H9 (cell line): ENCODE measurements at regions not wholly inside any gene's neighbourhood (a gene's known extent, or its start where the extent isn't known, plus 50 kb on each side); places are given as distances from the start of the nearest gene placed in this dataset.

ENCODE experiments used
- DNase-seq: peaks from one replicate; pipeline ENCODE4 v3.0.0-alpha.2; 2017
- H2AFZ ChIP-seq: one replicate; pipeline ENCODE4 v1.6.1; 2013; ENCODE audit warnings: mild to moderate bottlenecking, low read length, control low read depth, moderate library complexity
- H2AK5ac ChIP-seq: 2 replicates; pipeline ENCODE4 v1.6.1; 2013; ENCODE audit warnings: low read length, control low read depth, mixed read lengths; ENCODE audit not compliant: insufficient read length
- H2BK120ac ChIP-seq: one replicate; pipeline ENCODE4 v1.6.1; 2013; ENCODE audit warnings: low read depth, mild to moderate bottlenecking, low read length, control low read depth, inconsistent platforms; ENCODE audit not compliant: poor library complexity, severe bottlenecking
- H2BK12ac ChIP-seq: 2 replicates; pipeline ENCODE4 v1.6.1; 2013; ENCODE audit warnings: low read length, control low read depth, mixed read lengths, low read depth; ENCODE audit not compliant: insufficient read length
- H2BK15ac ChIP-seq: 2 replicates; pipeline ENCODE4 v1.6.1; 2013; ENCODE audit warnings: low read depth, low read length, control low read depth
- H2BK20ac ChIP-seq: one replicate; pipeline ENCODE4 v1.6.1; 2013; ENCODE audit warnings: low read depth, mild to moderate bottlenecking, low read length, control low read depth, inconsistent platforms; ENCODE audit not compliant: poor library complexity, severe bottlenecking
- H2BK5ac ChIP-seq: 2 replicates; pipeline ENCODE4 v1.6.1; 2013; ENCODE audit warnings: low read length, control low read depth, mixed read lengths; ENCODE audit not compliant: insufficient read length
- H3K14ac ChIP-seq: 2 replicates; pipeline ENCODE4 v1.6.1; 2013; ENCODE audit warnings: low read length, control low read depth; ENCODE audit not compliant: insufficient read depth
- H3K18ac ChIP-seq: 2 replicates; pipeline ENCODE4 v1.6.1; 2013; ENCODE audit warnings: low read depth, mild to moderate bottlenecking, mixed read lengths, low read length, control low read depth; ENCODE audit not compliant: insufficient read length
- H3K23ac ChIP-seq: 2 replicates; pipeline ENCODE4 v1.6.1; 2013; ENCODE audit warnings: low read length, control low read depth, mixed read lengths, low read depth; ENCODE audit not compliant: insufficient read length
- H3K23me2 ChIP-seq: 2 replicates; pipeline ENCODE4 v1.6.1; 2013; ENCODE audit warnings: low read depth, mild to moderate bottlenecking, mixed read lengths, low read length, control low read depth; ENCODE audit not compliant: insufficient read length, poor library complexity, severe bottlenecking
- H3K27ac ChIP-seq: 2 replicates; pipeline ENCODE4 v1.5.1; 2013; ENCODE audit warnings: low read length, control low read depth, mixed read lengths, low read depth; ENCODE audit not compliant: insufficient read length
- H3K27me3 ChIP-seq: 2 replicates; pipeline ENCODE4 v1.6.1; 2013; ENCODE audit warnings: low read length, control low read depth, inconsistent platforms; ENCODE audit not compliant: insufficient read depth
- H3K4ac ChIP-seq: 2 replicates; pipeline ENCODE4 v1.6.1; 2013; ENCODE audit warnings: low read depth, mild to moderate bottlenecking, control low read depth, inconsistent platforms, low read length, moderate library complexity
- H3K4me1 ChIP-seq: 2 replicates; pipeline ENCODE4 v1.6.1; 2013; ENCODE audit warnings: low read length, control low read depth, inconsistent platforms; ENCODE audit not compliant: insufficient read depth
- H3K4me2 ChIP-seq: 2 replicates; pipeline ENCODE4 v1.6.1; 2013; ENCODE audit warnings: low read length, control low read depth, mixed read lengths; ENCODE audit not compliant: insufficient read length, insufficient read depth
- H3K56ac ChIP-seq: 2 replicates; pipeline ENCODE4 v1.6.1; 2013; ENCODE audit warnings: low read depth, mild to moderate bottlenecking, mixed read lengths, low read length, control low read depth; ENCODE audit not compliant: insufficient read length
- H3K79me1 ChIP-seq: 2 replicates; pipeline ENCODE4 v1.6.1; 2013; ENCODE audit warnings: low read depth, mild to moderate bottlenecking, moderate library complexity, low read length, control low read depth, inconsistent platforms; ENCODE audit not compliant: insufficient read depth, poor library complexity, severe bottlenecking
- H3K79me2 ChIP-seq: 2 replicates; pipeline ENCODE4 v1.6.1; 2013; ENCODE audit warnings: low read length, control low read depth, inconsistent platforms; ENCODE audit not compliant: insufficient read depth
- H3K9ac ChIP-seq: 2 replicates; pipeline ENCODE4 v1.6.1; 2013; ENCODE audit warnings: low read length, control low read depth, mixed read lengths; ENCODE audit not compliant: insufficient read length; ENCODE audit errors: extremely low read depth
- H3K9me3 ChIP-seq: one replicate; pipeline ENCODE4 v1.6.1; 2013; ENCODE audit warnings: low read depth, low read length, inconsistent platforms; ENCODE audit not compliant: control insufficient read depth
- H3T11ph ChIP-seq: one replicate; pipeline ENCODE4 v1.6.1; 2013; ENCODE audit warnings: mild to moderate bottlenecking, low read length, control low read depth, inconsistent platforms
- H4K20me1 ChIP-seq: one replicate; pipeline ENCODE4 v1.6.1; 2013; ENCODE audit not compliant: control insufficient read depth, insufficient read length, insufficient read depth
- H4K5ac ChIP-seq: 2 replicates; pipeline ENCODE4 v1.6.1; 2013; ENCODE audit warnings: low read depth, mild to moderate bottlenecking, mixed read lengths, low read length, control low read depth; ENCODE audit not compliant: insufficient read length
- H4K8ac ChIP-seq: replicated peaks from 2 replicates; pipeline ENCODE4 v1.6.1; 2013; ENCODE audit warnings: low read length, control low read depth, mixed read lengths, low read depth; ENCODE audit not compliant: insufficient read length
- H4K91ac ChIP-seq: 2 replicates; pipeline ENCODE4 v1.6.1; 2013; ENCODE audit warnings: low read depth, mild to moderate bottlenecking, moderate library complexity, mixed read lengths, low read length, control low read depth; ENCODE audit not compliant: insufficient read length
- H3K27ac Mint-ChIP-seq, 3 experiments: 2 replicates in 2 of 3; 3 replicates in 1 of 3; pipeline ENCODE4 v1.8.0; 2020 to 2021; ENCODE audit warnings: mixed read lengths in 3 of 3, mild to moderate bottlenecking in 1 of 3, moderate library complexity in 1 of 3
- H3K27me3 Mint-ChIP-seq: 2 replicates; pipeline ENCODE4 v1.8.0; 2021; ENCODE audit warnings: low read depth, mild to moderate bottlenecking, moderate library complexity, mixed read lengths
- H3K36me3 Mint-ChIP-seq, 3 experiments: 2 replicates in 2 of 3; 3 replicates in 1 of 3; pipeline ENCODE4 v1.8.0; 2020 to 2021; ENCODE audit warnings: low read depth in 3 of 3, mixed read lengths in 3 of 3; ENCODE audit not compliant: insufficient read depth in 1 of 3
- H3K4me1 Mint-ChIP-seq, 2 experiments: 2 replicates each; pipeline ENCODE4 v1.8.0; 2020; ENCODE audit warnings: mixed read lengths in 2 of 2
- H3K4me3 Mint-ChIP-seq, 2 experiments: 2 replicates in 1 of 2; 3 replicates in 1 of 2; pipeline ENCODE4 v1.8.0; 2020 to 2021; ENCODE audit warnings: mild to moderate bottlenecking in 2 of 2, mixed read lengths in 2 of 2, moderate library complexity in 1 of 2
- H3K9me3 Mint-ChIP-seq, 2 experiments: 2 replicates in 1 of 2; 3 replicates in 1 of 2; pipeline ENCODE4 v1.8.0; 2020; ENCODE audit warnings: mild to moderate bottlenecking in 2 of 2, mixed read lengths in 2 of 2, moderate library complexity in 1 of 2
- WGBS: extraction: QIAGEN DNeasy Blood & Tissue Kit; methylation state at CpG from one replicate; pipeline ENCODE4 v1.1.7; 2013; ENCODE audit warnings: missing lambda C conversion rate, low lambda C conversion rate, mixed read lengths; ENCODE audit not compliant: insufficient read length; ENCODE audit errors: extremely low coverage; 5-methylcytosine and 5-hydroxymethylcytosine counted together
- TF ChIP-seq, protein P1 (sequence below): fragments of 200-600 bp; sonication (generic); conservative IDR thresholded peaks from 3 replicates; pipeline ENCODE4 v1.8.0; 2021; ENCODE audit warnings: antibody characterized with exemption, mild to moderate bottlenecking

DNA sequence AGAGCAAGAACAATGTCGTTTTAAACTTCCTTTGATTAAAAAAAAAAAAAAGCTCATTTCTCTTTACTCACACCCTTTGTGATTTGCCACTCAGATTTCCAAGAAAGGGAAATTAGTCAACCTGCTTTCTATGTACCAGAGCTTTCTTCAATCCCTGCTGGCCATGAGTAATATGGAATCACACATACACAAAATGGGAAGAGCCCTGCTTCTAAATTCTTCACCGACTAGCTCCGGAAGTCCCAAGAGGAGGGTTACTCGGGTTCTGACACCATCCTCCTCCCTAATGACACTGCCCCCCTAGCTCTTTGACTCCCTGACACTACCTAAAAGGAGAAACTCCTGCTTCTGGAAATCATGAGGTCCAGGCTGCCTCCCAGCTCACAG is 81.8 kb upstream of the SFMBT2 start:
- Histone ChIP-seq H3T11ph (no peak overlapping the region), H3K79me2 (no peaks in the 10 kb centered on the region), H3K79me1 (no peaks in the 10 kb centered on the region), H3K9ac (no peak overlapping the region), H3K18ac (no peak overlapping the region), H3K14ac (no peak overlapping the region), H2BK5ac (no peak overlapping the region), H4K20me1 (no peaks in the 10 kb centered on the region), H3K27ac (no peak overlapping the region), H2AFZ (no peak overlapping the region), H2BK120ac (no peak overlapping the region), H4K5ac (no peak overlapping the region), H3K23me2 (no peaks in the 10 kb centered on the region), H3K27me3 (no peaks in the 10 kb centered on the region), H3K4me1 (no peaks in the 10 kb centered on the region), H3K23ac (no peak overlapping the region), H2AK5ac (no peak overlapping the region), H2BK20ac (no peak overlapping the region), H4K8ac (no peak overlapping the region), H2BK12ac (no peak overlapping the region), H4K91ac (no peak overlapping the region), H3K4ac (no peak overlapping the region), H3K56ac (no peak overlapping the region), H3K4me2 (no peak overlapping the region), H3K9me3 (no peaks in the 10 kb centered on the region), H2BK15ac (no peak overlapping the region)
- H3K4me1 Mint-ChIP-seq, result peaks cover 19 to 27% of the 10 kb centered on the region in 2 experiments
- no CpG with 5 or more reads among the region's 4 CpGs for whole genome bisulfite sequencing
- TF ChIP-seq, protein P1, sequence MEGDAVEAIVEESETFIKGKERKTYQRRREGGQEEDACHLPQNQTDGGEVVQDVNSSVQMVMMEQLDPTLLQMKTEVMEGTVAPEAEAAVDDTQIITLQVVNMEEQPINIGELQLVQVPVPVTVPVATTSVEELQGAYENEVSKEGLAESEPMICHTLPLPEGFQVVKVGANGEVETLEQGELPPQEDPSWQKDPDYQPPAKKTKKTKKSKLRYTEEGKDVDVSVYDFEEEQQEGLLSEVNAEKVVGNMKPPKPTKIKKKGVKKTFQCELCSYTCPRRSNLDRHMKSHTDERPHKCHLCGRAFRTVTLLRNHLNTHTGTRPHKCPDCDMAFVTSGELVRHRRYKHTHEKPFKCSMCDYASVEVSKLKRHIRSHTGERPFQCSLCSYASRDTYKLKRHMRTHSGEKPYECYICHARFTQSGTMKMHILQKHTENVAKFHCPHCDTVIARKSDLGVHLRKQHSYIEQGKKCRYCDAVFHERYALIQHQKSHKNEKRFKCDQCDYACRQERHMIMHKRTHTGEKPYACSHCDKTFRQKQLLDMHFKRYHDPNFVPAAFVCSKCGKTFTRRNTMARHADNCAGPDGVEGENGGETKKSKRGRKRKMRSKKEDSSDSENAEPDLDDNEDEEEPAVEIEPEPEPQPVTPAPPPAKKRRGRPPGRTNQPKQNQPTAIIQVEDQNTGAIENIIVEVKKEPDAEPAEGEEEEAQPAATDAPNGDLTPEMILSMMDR, result no peak
- H3K9me3 Mint-ChIP-seq, result peaks cover 0 to 3% of the 10 kb centered on the region in 2 experiments; a peak in 1 of 5 replicates
- no peak overlapping the region for H3K4me3 Mint-ChIP-seq
- H3K27ac Mint-ChIP-seq, result no peak overlapping the region; a peak in 1 of 7 replicates
- DNase-seq, result no peak
- H3K36me3 Mint-ChIP-seq, result no peaks in the 10 kb centered on the region
- 0 out of 2 replicates have a peak, but pooled peaks cover 2% of the 10 kb centered on the region for H3K27me3 Mint-ChIP-seq
